NK-92 (cell line): ENCODE measurements at regions not wholly inside any gene's neighbourhood (a gene's known extent, or its start where the extent isn't known, plus 50 kb on each side); places are given as distances from the start of the nearest gene placed in this dataset.

Experiments
- DNase-seq: peaks from one replicate; lab custom pipeline; 2025; ENCODE audit not compliant: unreplicated experiment; lab: John Stamatoyannopoulos, UW

GRCh38 chr14:99101855-99102461 is 170.0 kb downstream of the BCL11B start:
- no peak for DNase-seq

GRCh38 chr14:99116741-99117295 is 155.2 kb downstream of the BCL11B start:
- DNase-seq: no peak

- no peak for DNase-seq
Measured at GRCh38 chr14:99117671-99118045, 154.3 kb downstream of the BCL11B start.

DNA sequence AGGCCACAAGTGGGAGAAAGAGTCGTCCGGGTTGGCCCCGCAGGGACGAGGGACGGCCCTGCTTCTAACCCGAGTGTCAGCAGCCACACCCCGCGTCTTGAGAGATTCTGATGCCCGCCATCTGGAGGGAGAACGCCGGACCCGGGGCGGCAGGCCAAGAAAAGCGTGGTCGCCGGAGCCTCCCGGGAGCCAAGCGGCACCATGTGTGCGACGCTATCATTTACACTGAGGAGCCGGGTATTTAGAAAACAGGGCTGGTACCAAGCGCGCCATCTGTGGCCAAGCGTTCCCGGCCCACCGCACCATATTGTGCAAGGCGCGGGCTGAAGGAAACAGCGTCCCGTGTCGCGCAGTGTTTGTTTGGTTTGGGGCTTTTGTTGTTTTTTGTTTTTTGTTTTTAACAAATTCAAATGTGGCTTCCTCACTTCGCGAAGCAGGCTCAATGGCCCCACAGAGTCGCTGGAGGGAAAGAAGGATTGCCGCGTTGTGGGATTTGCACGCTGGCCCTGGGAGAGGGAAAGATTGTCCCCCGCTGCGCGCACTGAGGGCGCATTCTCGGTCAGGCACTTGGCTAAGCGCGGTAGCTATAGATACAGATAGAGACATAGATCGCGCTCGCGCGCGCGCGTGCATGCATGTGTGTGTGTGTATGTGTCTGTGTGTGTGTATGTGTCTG is 153.8 kb downstream of the BCL11B start:
- no peak for DNase-seq

DNA sequence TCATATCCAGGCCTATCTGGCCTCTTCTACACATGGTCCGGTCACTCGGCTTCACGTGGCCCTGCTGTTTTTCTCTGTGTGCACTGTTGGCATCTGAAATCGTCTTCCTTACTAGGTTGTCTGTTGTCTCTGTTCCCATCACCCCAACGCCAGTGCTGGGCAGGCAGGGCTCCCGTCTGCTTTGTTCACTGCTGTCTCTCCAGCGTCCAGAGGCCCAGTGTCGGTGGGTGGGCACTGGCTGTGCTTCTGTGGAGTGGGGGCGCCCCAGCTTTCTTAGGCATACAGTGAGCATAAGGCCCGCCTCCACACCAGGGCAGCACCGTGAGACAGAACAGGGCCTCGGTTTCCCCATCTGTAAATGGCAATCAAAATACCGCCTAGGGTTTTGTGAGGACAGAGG is 153.1 kb downstream of the BCL11B start:
- DNase-seq: no peak
